ENCODE measurements at regions not wholly inside any gene's neighbourhood (a gene's known extent, or its start where the extent isn't known, plus 50 kb on each side); places are given as distances from the start of the nearest gene placed in this dataset.

GRCh38 chr5:56735849-56736641 lies 79.3 kb upstream of the MAP3K1 start:
- Histone ChIP-seq H3K27ac (ENCODE audit: low read depth, low read length, poor library complexity, severe bottlenecking) (no peak overlapping the region), H3K9me3 (ENCODE audit: low read depth, low read length, poor library complexity, severe bottlenecking) (no peaks in the 10 kb centered on the region), H3K4me1 (ENCODE audit: insufficient read depth, low read length, poor library complexity, severe bottlenecking) (no peaks in the 10 kb centered on the region), H3K27me3 (replicated peaks; ENCODE audit: insufficient read depth, low read depth, low read length, poor library complexity) (no peaks in the 10 kb centered on the region), H3K36me3 (ENCODE audit: insufficient read depth, low read length, poor library complexity, severe bottlenecking) (no peaks in the 10 kb centered on the region), H3K4me3 (ENCODE audit: low read depth, low read length, poor library complexity, severe bottlenecking) (no peak overlapping the region)
- no peak for DNase-seq (ENCODE audit: low spot score)
- CTCF ChIA-PET, result no interaction called here
- TF ChIP-seq EZH2 (IDR thresholded peaks at IDR 0.05; ENCODE audit: borderline replicate concordance, low read depth, low read length, poor library complexity, severe bottlenecking), result no peak
- TF ChIP-seq CTCF (conservative IDR thresholded peaks at IDR 0.05; ENCODE audit: low read depth, low read length), result no peak
- POLR2A ChIA-PET (ENCODE audit: low non-redundant PET), result interaction anchor here (0.6 kb wide), 1 partner anchor 54 kb away, joined by 3 read pairs; no protein-coding TSS in a partner anchor
- intact Hi-C loops (cut with micrococcal nuclease; ENCODE audit: unreplicated experiment), result no loop called here
- no TSS peak for BruUV-seq (replicated peaks)

GRCh38 chr5:56734091-56734694 lies 81.2 kb upstream of the MAP3K1 start:
- ChIA-PET POLR2A (ENCODE audit: low non-redundant PET) (no interaction called here), CTCF (no interaction called here)
- TF ChIP-seq EZH2 (IDR thresholded peaks at IDR 0.05; ENCODE audit: borderline replicate concordance, low read depth, low read length, poor library complexity, severe bottlenecking) (no peak), CTCF (conservative IDR thresholded peaks at IDR 0.05; ENCODE audit: low read depth, low read length) (no peak)
- Histone ChIP-seq H3K36me3 (ENCODE audit: insufficient read depth, low read length, poor library complexity, severe bottlenecking) (no peaks in the 10 kb centered on the region), H3K9me3 (ENCODE audit: low read depth, low read length, poor library complexity, severe bottlenecking) (no peaks in the 10 kb centered on the region), H3K27ac (ENCODE audit: low read depth, low read length, poor library complexity, severe bottlenecking) (no peak overlapping the region), H3K27me3 (replicated peaks; ENCODE audit: insufficient read depth, low read depth, low read length, poor library complexity) (no peaks in the 10 kb centered on the region), H3K4me3 (ENCODE audit: low read depth, low read length, poor library complexity, severe bottlenecking) (no peak overlapping the region), H3K4me1 (ENCODE audit: insufficient read depth, low read length, poor library complexity, severe bottlenecking) (no peaks in the 10 kb centered on the region)
- no peak for DNase-seq (ENCODE audit: low spot score)
- no TSS peak for BruUV-seq (replicated peaks)
- intact Hi-C loops (cut with micrococcal nuclease; ENCODE audit: unreplicated experiment), result no loop called here

- H3K4me3 ChIP-seq (ENCODE audit: low read depth, low read length, poor library complexity, severe bottlenecking), result no peak overlapping the region
- ChIA-PET POLR2A (ENCODE audit: low non-redundant PET) (no interaction called here), CTCF (no interaction called here)
- H3K4me1 ChIP-seq (ENCODE audit: insufficient read depth, low read length, poor library complexity, severe bottlenecking), result no peaks in the 10 kb centered on the region
- intact Hi-C loops (cut with micrococcal nuclease; ENCODE audit: unreplicated experiment), result no loop called here
- BruUV-seq (replicated peaks), result no TSS peak
- DNase-seq (ENCODE audit: low spot score), result no peak
- TF ChIP-seq EZH2 (IDR thresholded peaks at IDR 0.05; ENCODE audit: borderline replicate concordance, low read depth, low read length, poor library complexity, severe bottlenecking) (no peak), CTCF (conservative IDR thresholded peaks at IDR 0.05; ENCODE audit: low read depth, low read length) (no peak)
- no peak overlapping the region for H3K27ac ChIP-seq (ENCODE audit: low read depth, low read length, poor library complexity, severe bottlenecking)
- no peaks in the 10 kb centered on the region for H3K9me3 ChIP-seq (ENCODE audit: low read depth, low read length, poor library complexity, severe bottlenecking)
- H3K27me3 ChIP-seq (replicated peaks; ENCODE audit: insufficient read depth, low read depth, low read length, poor library complexity), result no peaks in the 10 kb centered on the region
- no peaks in the 10 kb centered on the region for H3K36me3 ChIP-seq (ENCODE audit: insufficient read depth, low read length, poor library complexity, severe bottlenecking)
Observed at GRCh38 chr5:56733580-56733979, 81.8 kb upstream of the MAP3K1 start.
